H9 (cell line): ENCODE measurements at regions not wholly inside any gene's neighbourhood (a gene's known extent, or its start where the extent isn't known, plus 50 kb on each side); places are given as distances from the start of the nearest gene placed in this dataset.

ENCODE experiments used
- DNase-seq: peaks from one replicate; pipeline ENCODE4 v3.0.0-alpha.2; 2017
- H2AFZ ChIP-seq: one replicate; pipeline ENCODE4 v1.6.1; 2013; ENCODE audit warnings: mild to moderate bottlenecking, low read length, control low read depth, moderate library complexity
- H2AK5ac ChIP-seq: 2 replicates; pipeline ENCODE4 v1.6.1; 2013; ENCODE audit warnings: low read length, control low read depth, mixed read lengths; ENCODE audit not compliant: insufficient read length
- H2BK120ac ChIP-seq: one replicate; pipeline ENCODE4 v1.6.1; 2013; ENCODE audit warnings: low read depth, mild to moderate bottlenecking, low read length, control low read depth, inconsistent platforms; ENCODE audit not compliant: poor library complexity, severe bottlenecking
- H2BK12ac ChIP-seq: 2 replicates; pipeline ENCODE4 v1.6.1; 2013; ENCODE audit warnings: low read length, control low read depth, mixed read lengths, low read depth; ENCODE audit not compliant: insufficient read length
- H2BK15ac ChIP-seq: 2 replicates; pipeline ENCODE4 v1.6.1; 2013; ENCODE audit warnings: low read depth, low read length, control low read depth
- H2BK20ac ChIP-seq: one replicate; pipeline ENCODE4 v1.6.1; 2013; ENCODE audit warnings: low read depth, mild to moderate bottlenecking, low read length, control low read depth, inconsistent platforms; ENCODE audit not compliant: poor library complexity, severe bottlenecking
- H2BK5ac ChIP-seq: 2 replicates; pipeline ENCODE4 v1.6.1; 2013; ENCODE audit warnings: low read length, control low read depth, mixed read lengths; ENCODE audit not compliant: insufficient read length
- H3K14ac ChIP-seq: 2 replicates; pipeline ENCODE4 v1.6.1; 2013; ENCODE audit warnings: low read length, control low read depth; ENCODE audit not compliant: insufficient read depth
- H3K18ac ChIP-seq: 2 replicates; pipeline ENCODE4 v1.6.1; 2013; ENCODE audit warnings: low read depth, mild to moderate bottlenecking, mixed read lengths, low read length, control low read depth; ENCODE audit not compliant: insufficient read length
- H3K23ac ChIP-seq: 2 replicates; pipeline ENCODE4 v1.6.1; 2013; ENCODE audit warnings: low read length, control low read depth, mixed read lengths, low read depth; ENCODE audit not compliant: insufficient read length
- H3K23me2 ChIP-seq: 2 replicates; pipeline ENCODE4 v1.6.1; 2013; ENCODE audit warnings: low read depth, mild to moderate bottlenecking, mixed read lengths, low read length, control low read depth; ENCODE audit not compliant: insufficient read length, poor library complexity, severe bottlenecking
- H3K27ac ChIP-seq: 2 replicates; pipeline ENCODE4 v1.5.1; 2013; ENCODE audit warnings: low read length, control low read depth, mixed read lengths, low read depth; ENCODE audit not compliant: insufficient read length
- H3K27me3 ChIP-seq: 2 replicates; pipeline ENCODE4 v1.6.1; 2013; ENCODE audit warnings: low read length, control low read depth, inconsistent platforms; ENCODE audit not compliant: insufficient read depth
- H3K4ac ChIP-seq: 2 replicates; pipeline ENCODE4 v1.6.1; 2013; ENCODE audit warnings: low read depth, mild to moderate bottlenecking, control low read depth, inconsistent platforms, low read length, moderate library complexity
- H3K4me1 ChIP-seq: 2 replicates; pipeline ENCODE4 v1.6.1; 2013; ENCODE audit warnings: low read length, control low read depth, inconsistent platforms; ENCODE audit not compliant: insufficient read depth
- H3K4me2 ChIP-seq: 2 replicates; pipeline ENCODE4 v1.6.1; 2013; ENCODE audit warnings: low read length, control low read depth, mixed read lengths; ENCODE audit not compliant: insufficient read length, insufficient read depth
- H3K56ac ChIP-seq: 2 replicates; pipeline ENCODE4 v1.6.1; 2013; ENCODE audit warnings: low read depth, mild to moderate bottlenecking, mixed read lengths, low read length, control low read depth; ENCODE audit not compliant: insufficient read length
- H3K79me1 ChIP-seq: 2 replicates; pipeline ENCODE4 v1.6.1; 2013; ENCODE audit warnings: low read depth, mild to moderate bottlenecking, moderate library complexity, low read length, control low read depth, inconsistent platforms; ENCODE audit not compliant: insufficient read depth, poor library complexity, severe bottlenecking
- H3K79me2 ChIP-seq: 2 replicates; pipeline ENCODE4 v1.6.1; 2013; ENCODE audit warnings: low read length, control low read depth, inconsistent platforms; ENCODE audit not compliant: insufficient read depth
- H3K9ac ChIP-seq: 2 replicates; pipeline ENCODE4 v1.6.1; 2013; ENCODE audit warnings: low read length, control low read depth, mixed read lengths; ENCODE audit not compliant: insufficient read length; ENCODE audit errors: extremely low read depth
- H3K9me3 ChIP-seq: one replicate; pipeline ENCODE4 v1.6.1; 2013; ENCODE audit warnings: low read depth, low read length, inconsistent platforms; ENCODE audit not compliant: control insufficient read depth
- H3T11ph ChIP-seq: one replicate; pipeline ENCODE4 v1.6.1; 2013; ENCODE audit warnings: mild to moderate bottlenecking, low read length, control low read depth, inconsistent platforms
- H4K20me1 ChIP-seq: one replicate; pipeline ENCODE4 v1.6.1; 2013; ENCODE audit not compliant: control insufficient read depth, insufficient read length, insufficient read depth
- H4K5ac ChIP-seq: 2 replicates; pipeline ENCODE4 v1.6.1; 2013; ENCODE audit warnings: low read depth, mild to moderate bottlenecking, mixed read lengths, low read length, control low read depth; ENCODE audit not compliant: insufficient read length
- H4K8ac ChIP-seq: replicated peaks from 2 replicates; pipeline ENCODE4 v1.6.1; 2013; ENCODE audit warnings: low read length, control low read depth, mixed read lengths, low read depth; ENCODE audit not compliant: insufficient read length
- H4K91ac ChIP-seq: 2 replicates; pipeline ENCODE4 v1.6.1; 2013; ENCODE audit warnings: low read depth, mild to moderate bottlenecking, moderate library complexity, mixed read lengths, low read length, control low read depth; ENCODE audit not compliant: insufficient read length
- H3K27ac Mint-ChIP-seq, 3 experiments: 2 replicates in 2 of 3; 3 replicates in 1 of 3; pipeline ENCODE4 v1.8.0; 2020 to 2021; ENCODE audit warnings: mixed read lengths in 3 of 3, mild to moderate bottlenecking in 1 of 3, moderate library complexity in 1 of 3
- H3K27me3 Mint-ChIP-seq: 2 replicates; pipeline ENCODE4 v1.8.0; 2021; ENCODE audit warnings: low read depth, mild to moderate bottlenecking, moderate library complexity, mixed read lengths
- H3K36me3 Mint-ChIP-seq, 3 experiments: 2 replicates in 2 of 3; 3 replicates in 1 of 3; pipeline ENCODE4 v1.8.0; 2020 to 2021; ENCODE audit warnings: low read depth in 3 of 3, mixed read lengths in 3 of 3; ENCODE audit not compliant: insufficient read depth in 1 of 3
- H3K4me1 Mint-ChIP-seq, 2 experiments: 2 replicates each; pipeline ENCODE4 v1.8.0; 2020; ENCODE audit warnings: mixed read lengths in 2 of 2
- H3K4me3 Mint-ChIP-seq, 2 experiments: 2 replicates in 1 of 2; 3 replicates in 1 of 2; pipeline ENCODE4 v1.8.0; 2020 to 2021; ENCODE audit warnings: mild to moderate bottlenecking in 2 of 2, mixed read lengths in 2 of 2, moderate library complexity in 1 of 2
- H3K9me3 Mint-ChIP-seq, 2 experiments: 2 replicates in 1 of 2; 3 replicates in 1 of 2; pipeline ENCODE4 v1.8.0; 2020; ENCODE audit warnings: mild to moderate bottlenecking in 2 of 2, mixed read lengths in 2 of 2, moderate library complexity in 1 of 2
- WGBS: extraction: QIAGEN DNeasy Blood & Tissue Kit; methylation state at CpG from one replicate; pipeline ENCODE4 v1.1.7; 2013; ENCODE audit warnings: missing lambda C conversion rate, low lambda C conversion rate, mixed read lengths; ENCODE audit not compliant: insufficient read length; ENCODE audit errors: extremely low coverage; 5-methylcytosine and 5-hydroxymethylcytosine counted together
- TF ChIP-seq, protein P1 (sequence below): fragments of 200-600 bp; sonication (generic); conservative IDR thresholded peaks from 3 replicates; pipeline ENCODE4 v1.8.0; 2021; ENCODE audit warnings: antibody characterized with exemption, mild to moderate bottlenecking

DNA sequence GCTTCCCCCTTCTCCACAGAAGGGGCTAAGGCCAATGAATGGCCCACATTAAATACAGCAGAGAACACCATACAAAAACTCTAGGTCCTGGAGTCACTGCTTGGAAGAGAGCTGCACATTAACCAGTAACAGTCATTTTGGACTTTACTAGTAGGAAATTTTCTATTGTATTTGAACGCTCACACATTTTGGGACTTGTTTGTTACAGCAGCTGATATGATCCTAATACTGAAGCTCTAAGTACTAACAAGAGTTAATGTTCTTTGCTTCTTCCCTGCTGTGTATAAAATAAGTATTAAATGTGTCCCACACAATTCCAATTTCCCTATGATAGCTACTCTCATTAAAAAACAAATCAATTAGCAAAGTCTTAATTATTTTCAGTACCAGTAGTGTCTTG lies 148.3 kb upstream of the IRX3 start:
- Histone ChIP-seq H2BK15ac (no peak overlapping the region), H2AFZ (no peak overlapping the region), H3K56ac (no peak overlapping the region)

More for the DNA sequence above, 148.3 kb upstream of the IRX3 start:
- Histone ChIP-seq H2BK5ac (no peak overlapping the region), H3K4me1 (no peaks in the 10 kb centered on the region), H3K27ac (no peak overlapping the region), H3K14ac (no peak overlapping the region), H3K27me3 (no peaks in the 10 kb centered on the region), H3T11ph (no peak overlapping the region), H4K5ac (no peak overlapping the region), H3K23ac (no peak overlapping the region), H3K18ac (no peak overlapping the region), H3K9ac (no peak overlapping the region), H4K91ac (no peak overlapping the region), H3K4me2 (no peak overlapping the region), H3K79me1 (no peaks in the 10 kb centered on the region), H2BK12ac (no peak overlapping the region), H3K23me2 (no peaks in the 10 kb centered on the region), H4K20me1 (no peaks in the 10 kb centered on the region), H3K79me2 (no peaks in the 10 kb centered on the region), H2AK5ac (no peak overlapping the region), H3K4ac (no peak overlapping the region), H2BK20ac (no peak overlapping the region), H2BK120ac (no peak overlapping the region), H3K9me3 (no peaks in the 10 kb centered on the region), H4K8ac (no peak overlapping the region)
- WGBS = no CpG with 5 or more reads among the region's 1 CpG
- Mint-ChIP-seq H3K27me3 (peaks cover 78% of the 10 kb centered on the region), H3K4me3 (no peak overlapping the region), H3K36me3 (peaks cover 0 to 1% (median 0%) of the 10 kb centered on the region in 3 experiments; a peak in 1 of 7 replicates), H3K9me3 (peaks cover 4 to 7% of the 10 kb centered on the region in 2 experiments; a peak in 4 of 5 replicates), H3K27ac (no peak overlapping the region), H3K4me1 (peaks cover 14 to 15% of the 10 kb centered on the region in 2 experiments)
- TF ChIP-seq, protein P1, sequence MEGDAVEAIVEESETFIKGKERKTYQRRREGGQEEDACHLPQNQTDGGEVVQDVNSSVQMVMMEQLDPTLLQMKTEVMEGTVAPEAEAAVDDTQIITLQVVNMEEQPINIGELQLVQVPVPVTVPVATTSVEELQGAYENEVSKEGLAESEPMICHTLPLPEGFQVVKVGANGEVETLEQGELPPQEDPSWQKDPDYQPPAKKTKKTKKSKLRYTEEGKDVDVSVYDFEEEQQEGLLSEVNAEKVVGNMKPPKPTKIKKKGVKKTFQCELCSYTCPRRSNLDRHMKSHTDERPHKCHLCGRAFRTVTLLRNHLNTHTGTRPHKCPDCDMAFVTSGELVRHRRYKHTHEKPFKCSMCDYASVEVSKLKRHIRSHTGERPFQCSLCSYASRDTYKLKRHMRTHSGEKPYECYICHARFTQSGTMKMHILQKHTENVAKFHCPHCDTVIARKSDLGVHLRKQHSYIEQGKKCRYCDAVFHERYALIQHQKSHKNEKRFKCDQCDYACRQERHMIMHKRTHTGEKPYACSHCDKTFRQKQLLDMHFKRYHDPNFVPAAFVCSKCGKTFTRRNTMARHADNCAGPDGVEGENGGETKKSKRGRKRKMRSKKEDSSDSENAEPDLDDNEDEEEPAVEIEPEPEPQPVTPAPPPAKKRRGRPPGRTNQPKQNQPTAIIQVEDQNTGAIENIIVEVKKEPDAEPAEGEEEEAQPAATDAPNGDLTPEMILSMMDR = no peak
- no peak for DNase-seq
